ENCODE measurements at regions not wholly inside any gene's neighbourhood (a gene's known extent, or its start where the extent isn't known, plus 50 kb on each side); places are given as distances from the start of the nearest gene placed in this dataset.
"Not testable (repeated sequence)": the region's sequence is repeated elsewhere in the genome, so short reads cannot be mapped to it uniquely, and the experiment has no call there.

- DNase-seq (no peak), ATAC-seq (no peak)
- intact Hi-C loops (cut with DNase I): no loop called here
These were observed 155.4 kb upstream of the CCDC54 start for GRCh38 chr3:107221856-107222255.

GRCh38 chr3:107222907-107223306 lies 154.3 kb upstream of the CCDC54 start:
- DNase-seq (no peak), ATAC-seq (no peak)
- intact Hi-C loops (cut with DNase I): no loop called here

- no peak for DNase-seq
- no peak for ATAC-seq
- intact Hi-C loops (cut with DNase I): no loop called here
These were observed 153.1 kb upstream of the CCDC54 start for GRCh38 chr3:107224026-107224596.

- DNase-seq (no peak), ATAC-seq (no peak)
- intact Hi-C loops (cut with DNase I): no loop called here
These were observed 150.1 kb upstream of the CCDC54 start for GRCh38 chr3:107227091-107227490.

- intact Hi-C loops (cut with DNase I): loop anchor here in 1 of 2 donors (10.0 kb wide), 4 partner anchors 191 to 1251 kb away; no protein-coding TSS in a partner anchor
- DNase-seq, ATAC-seq: not testable (repeated sequence)
These were observed 143.4 kb upstream of the CCDC54 start for GRCh38 chr3:107233877-107234276.

- DNase-seq (no peak), ATAC-seq (peak in 1 of 2 donors; percentile 45)
- intact Hi-C loops (cut with DNase I): loop anchor here in 1 of 2 donors (10.0 kb wide), 4 partner anchors 189 to 1249 kb away; no protein-coding TSS in a partner anchor
These were observed 141.9 kb upstream of the CCDC54 start for GRCh38 chr3:107235193-107235927.

GRCh38 chr3:107235928-107236315 lies 141.3 kb upstream of the CCDC54 start:
- DNase-seq: no peak
- ATAC-seq: peak; percentile 71 to 75
- intact Hi-C loops (cut with DNase I): loop anchor here in 1 of 2 donors (10.0 kb wide), 4 partner anchors 189 to 1249 kb away; no protein-coding TSS in a partner anchor

- intact Hi-C loops (cut with DNase I): loop anchor here in 1 of 2 donors (10.0 kb wide), 4 partner anchors 188 to 1248 kb away; no protein-coding TSS in a partner anchor
- no peak for DNase-seq
- ATAC-seq: no peak
These were observed 140.4 kb upstream of the CCDC54 start for GRCh38 chr3:107236655-107237337.

GRCh38 chr3:107238787-107239186 lies 138.5 kb upstream of the CCDC54 start:
- ATAC-seq (no peak), DNase-seq (no peak)
- intact Hi-C loops (cut with DNase I): loop anchor here in 1 of 2 donors (10.0 kb wide), 4 partner anchors 186 to 1246 kb away; no protein-coding TSS in a partner anchor

- DNase-seq: no peak
- intact Hi-C loops (cut with DNase I): loop anchor here in 1 of 2 donors (10.0 kb wide), 5 partner anchors 185 to 1245 kb away; partner anchors contain the start of gene BBX
These were observed 137.5 kb upstream of the CCDC54 start for GRCh38 chr3:107239703-107240102.

GRCh38 chr3:107240183-107241091 lies 136.8 kb upstream of the CCDC54 start:
- ATAC-seq (peak; percentile 97 to 98), DNase-seq (peak; percentile 86)
- intact Hi-C loops (cut with DNase I): loop anchor here in 1 of 2 donors (10.0 kb wide), 1 partner anchor 284 kb away; the partner anchor contains the start of gene BBX

More at GRCh38 chr3:107239703-107240102, 137.5 kb upstream of the CCDC54 start:
- ATAC-seq: no peak

- intact Hi-C loops (cut with DNase I): loop anchor here in 1 of 2 donors (10.0 kb wide), 1 partner anchor 284 kb away; the partner anchor contains the start of gene BBX
- peak; percentile 37 for DNase-seq
- ATAC-seq: peak; percentile 48 to 67
These were observed 136.0 kb upstream of the CCDC54 start for GRCh38 chr3:107241217-107241616.

- intact Hi-C loops (cut with DNase I): loop anchor here in 1 of 2 donors (10.0 kb wide), 1 partner anchor 282 kb away; the partner anchor contains the start of gene BBX
- DNase-seq: no peak
- ATAC-seq: no peak
These were observed 134.7 kb upstream of the CCDC54 start for GRCh38 chr3:107242579-107242978.

GRCh38 chr3:107247116-107247515 lies 130.1 kb upstream of the CCDC54 start:
- ATAC-seq (no peak), DNase-seq (no peak)
- intact Hi-C loops (cut with DNase I): loop anchor here in 1 of 2 donors (10.0 kb wide), 1 partner anchor 278 kb away; the partner anchor contains the start of gene BBX

GRCh38 chr3:107249132-107249531 lies 128.1 kb upstream of the CCDC54 start:
- intact Hi-C loops (cut with DNase I): loop anchor here in 1 of 2 donors (10.0 kb wide), 1 partner anchor 276 kb away; the partner anchor contains the start of gene BBX
- no peak for DNase-seq
- no peak for ATAC-seq

GRCh38 chr3:107250221-107250620 lies 127.0 kb upstream of the CCDC54 start:
- ATAC-seq (no peak), DNase-seq (no peak)
- intact Hi-C loops (cut with DNase I): no loop called here

- no peak for ATAC-seq
- intact Hi-C loops (cut with DNase I): no loop called here
- no peak for DNase-seq
These were observed 125.4 kb upstream of the CCDC54 start for GRCh38 chr3:107251819-107252218.

- no peak for ATAC-seq
- intact Hi-C loops (cut with DNase I): no loop called here
These were observed 120.3 kb upstream of the CCDC54 start for GRCh38 chr3:107256963-107257362.

More at GRCh38 chr3:107256963-107257362, 120.3 kb upstream of the CCDC54 start:
- no peak for DNase-seq

Measured in left cardiac atrium (tissue), 4 donors.